ENCODE measurements at regions not wholly inside any gene's neighbourhood (a gene's known extent, or its start where the extent isn't known, plus 50 kb on each side); places are given as distances from the start of the nearest gene placed in this dataset.

DNA sequence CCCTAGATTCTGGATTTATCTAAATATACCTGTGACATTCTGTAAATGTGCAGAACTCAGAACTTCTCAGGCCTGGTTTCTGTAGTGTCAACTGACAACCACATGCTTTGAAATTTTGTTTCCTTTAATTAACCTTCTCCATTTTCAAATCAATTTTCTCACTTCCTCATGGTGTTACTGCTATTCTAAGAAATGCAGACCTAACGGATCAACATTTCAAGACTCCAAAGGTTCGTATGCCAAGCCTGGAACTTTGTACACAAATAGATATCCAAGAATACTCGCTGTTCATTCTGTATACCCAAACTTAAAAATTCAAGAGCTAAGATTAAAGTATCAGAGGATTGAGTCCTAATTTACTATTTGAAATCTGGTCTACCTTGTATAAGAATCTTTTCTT is 88.1 kb downstream of the SLC24A2 start:
- TF ChIP-seq, protein P1, sequence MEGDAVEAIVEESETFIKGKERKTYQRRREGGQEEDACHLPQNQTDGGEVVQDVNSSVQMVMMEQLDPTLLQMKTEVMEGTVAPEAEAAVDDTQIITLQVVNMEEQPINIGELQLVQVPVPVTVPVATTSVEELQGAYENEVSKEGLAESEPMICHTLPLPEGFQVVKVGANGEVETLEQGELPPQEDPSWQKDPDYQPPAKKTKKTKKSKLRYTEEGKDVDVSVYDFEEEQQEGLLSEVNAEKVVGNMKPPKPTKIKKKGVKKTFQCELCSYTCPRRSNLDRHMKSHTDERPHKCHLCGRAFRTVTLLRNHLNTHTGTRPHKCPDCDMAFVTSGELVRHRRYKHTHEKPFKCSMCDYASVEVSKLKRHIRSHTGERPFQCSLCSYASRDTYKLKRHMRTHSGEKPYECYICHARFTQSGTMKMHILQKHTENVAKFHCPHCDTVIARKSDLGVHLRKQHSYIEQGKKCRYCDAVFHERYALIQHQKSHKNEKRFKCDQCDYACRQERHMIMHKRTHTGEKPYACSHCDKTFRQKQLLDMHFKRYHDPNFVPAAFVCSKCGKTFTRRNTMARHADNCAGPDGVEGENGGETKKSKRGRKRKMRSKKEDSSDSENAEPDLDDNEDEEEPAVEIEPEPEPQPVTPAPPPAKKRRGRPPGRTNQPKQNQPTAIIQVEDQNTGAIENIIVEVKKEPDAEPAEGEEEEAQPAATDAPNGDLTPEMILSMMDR (IDR thresholded peaks at IDR 0.05; ENCODE audit: insufficient read depth, low read depth, low read length): no peak
- no peak overlapping the region for H3K4me3 ChIP-seq (ENCODE audit: low read depth, low read length)
- DNase-seq (ENCODE audit: low read depth): no peak

DNA sequence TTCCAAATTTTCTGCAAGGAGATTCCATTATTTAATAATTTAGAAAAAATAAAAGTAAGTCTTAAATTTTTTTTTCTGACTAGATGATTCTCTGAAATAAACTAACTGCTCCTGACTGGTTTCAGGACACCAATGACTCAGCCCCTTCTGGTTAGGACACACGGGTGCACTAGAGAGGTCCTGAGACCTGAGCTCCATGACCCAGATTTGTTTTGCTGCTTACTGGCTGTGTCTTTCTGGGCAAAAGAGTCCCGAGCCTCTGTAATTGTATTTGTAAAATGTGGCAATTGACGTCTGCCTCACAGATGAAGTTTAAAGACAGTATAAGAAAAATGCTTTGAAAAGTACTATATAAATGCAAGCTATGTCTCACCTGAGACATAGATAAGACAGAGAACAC is 89.1 kb downstream of the SLC24A2 start:
- TF ChIP-seq, protein P1 (IDR thresholded peaks at IDR 0.05; ENCODE audit: insufficient read depth, low read depth, low read length): no peak
- DNase-seq (ENCODE audit: low read depth): no peak
- H3K4me3 ChIP-seq (ENCODE audit: low read depth, low read length): no peak overlapping the region

DNA sequence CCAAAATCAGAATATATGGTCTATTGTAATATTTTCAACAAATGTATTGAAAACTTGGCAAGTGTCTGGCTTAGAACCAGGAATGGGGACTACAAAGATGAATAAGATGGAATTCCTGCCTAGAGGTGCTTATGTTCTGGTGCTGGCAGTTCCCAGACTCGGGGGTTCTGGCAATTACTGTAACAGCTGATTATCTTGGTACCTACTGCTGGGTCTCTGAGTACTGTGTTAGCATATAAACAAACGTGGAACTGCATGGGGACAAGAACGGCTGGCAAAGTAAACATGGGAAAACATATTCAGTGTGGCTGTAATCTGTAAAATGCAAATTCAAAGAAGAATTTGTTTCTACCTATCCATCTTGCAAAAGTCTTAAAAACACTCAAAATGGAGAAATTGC is 89.9 kb downstream of the SLC24A2 start:
- DNase-seq (ENCODE audit: low read depth): no peak
- TF ChIP-seq, protein P1 (IDR thresholded peaks at IDR 0.05; ENCODE audit: insufficient read depth, low read depth, low read length): no peak

DNA sequence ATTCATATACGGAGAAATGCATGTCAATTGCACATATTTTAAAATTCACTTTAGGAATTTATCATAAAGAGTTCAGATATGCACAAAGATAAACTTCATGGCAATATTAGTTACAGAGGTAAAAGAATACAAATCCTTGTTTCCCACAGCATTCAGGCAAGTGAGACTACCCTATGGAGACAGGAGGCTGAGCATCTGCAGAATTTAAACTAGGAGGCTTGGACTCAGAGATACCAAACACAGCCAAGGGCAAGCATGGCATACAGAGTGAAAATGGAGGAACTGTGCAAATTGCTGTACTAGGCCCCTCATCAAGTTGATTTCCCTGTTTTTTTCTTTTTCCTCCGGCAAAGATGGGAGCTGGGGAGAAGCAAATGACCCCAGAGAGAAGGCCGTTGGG is 94.2 kb downstream of the SLC24A2 start:
- TF ChIP-seq, protein P1 (IDR thresholded peaks at IDR 0.05; ENCODE audit: insufficient read depth, low read depth, low read length): no peak
- no peak for DNase-seq (ENCODE audit: low read depth)
- H3K4me3 ChIP-seq (ENCODE audit: low read depth, low read length): no peak overlapping the region

More for the DNA sequence above, 89.9 kb downstream of the SLC24A2 start:
- H3K4me3 ChIP-seq (ENCODE audit: low read depth, low read length): no peak overlapping the region

DNA sequence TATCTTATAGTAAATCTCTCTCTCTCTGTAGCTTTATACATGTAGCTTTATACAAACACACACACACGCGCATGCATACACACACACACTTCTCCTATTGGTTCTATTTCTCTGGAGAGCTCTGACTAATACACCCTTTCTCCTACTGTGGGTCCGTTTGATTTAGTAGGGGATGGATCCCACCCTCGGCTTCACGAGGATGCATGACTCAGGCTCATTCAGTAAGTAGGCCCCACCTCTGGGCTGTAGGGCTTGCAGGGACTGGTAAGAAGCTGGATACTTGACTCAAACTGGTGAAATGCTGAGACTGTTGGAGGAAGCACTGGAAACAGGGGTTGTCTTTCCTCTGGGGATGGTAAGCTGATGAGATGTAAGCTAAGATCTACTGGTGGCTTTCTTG is 98.7 kb downstream of the SLC24A2 start:
- no peak overlapping the region for H3K4me3 ChIP-seq (ENCODE audit: low read depth, low read length)
- TF ChIP-seq, protein P1 (IDR thresholded peaks at IDR 0.05; ENCODE audit: insufficient read depth, low read depth, low read length): no peak
- no peak for DNase-seq (ENCODE audit: low read depth)

DNA sequence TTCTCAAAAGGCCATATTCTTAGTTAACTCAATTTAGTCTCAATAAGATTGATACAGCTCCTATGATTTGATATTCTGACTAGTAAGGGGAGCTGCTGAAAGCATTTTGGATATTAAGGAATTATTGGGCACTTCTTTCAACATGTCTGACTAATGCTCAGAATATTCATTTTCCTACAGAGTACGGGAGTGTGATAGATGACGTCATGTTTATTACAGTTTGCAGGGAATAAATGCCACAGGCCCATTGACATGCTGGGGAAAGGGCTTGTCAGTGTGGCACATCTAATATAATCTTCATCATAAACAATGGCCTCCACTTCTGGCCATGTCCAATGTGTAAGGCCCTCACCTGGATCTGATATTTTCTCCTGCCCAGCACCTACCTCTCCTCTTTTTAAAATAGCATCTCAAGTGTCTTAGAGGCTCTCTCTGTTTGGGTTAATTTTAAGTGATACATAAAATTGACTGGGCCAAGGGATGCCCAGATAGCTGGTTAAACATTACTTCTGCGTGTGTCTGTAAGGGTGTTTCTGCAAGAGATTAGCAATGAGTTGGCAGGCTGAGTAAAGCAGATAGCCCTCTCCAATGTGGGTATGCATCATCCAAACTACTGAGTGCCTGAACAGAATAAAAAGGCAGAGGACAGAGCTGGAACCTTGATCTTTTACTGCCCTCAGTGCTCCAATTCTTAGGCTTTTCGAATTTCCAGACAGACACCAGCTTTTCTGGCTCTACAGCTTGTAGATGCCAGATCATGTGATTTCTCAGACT is 99.3 kb downstream of the SLC24A2 start:
- H3K4me3 ChIP-seq (ENCODE audit: low read depth, low read length): no peak overlapping the region
- DNase-seq (ENCODE audit: low read depth): no peak
- TF ChIP-seq, protein P1 (IDR thresholded peaks at IDR 0.05; ENCODE audit: insufficient read depth, low read depth, low read length): no peak

DNA sequence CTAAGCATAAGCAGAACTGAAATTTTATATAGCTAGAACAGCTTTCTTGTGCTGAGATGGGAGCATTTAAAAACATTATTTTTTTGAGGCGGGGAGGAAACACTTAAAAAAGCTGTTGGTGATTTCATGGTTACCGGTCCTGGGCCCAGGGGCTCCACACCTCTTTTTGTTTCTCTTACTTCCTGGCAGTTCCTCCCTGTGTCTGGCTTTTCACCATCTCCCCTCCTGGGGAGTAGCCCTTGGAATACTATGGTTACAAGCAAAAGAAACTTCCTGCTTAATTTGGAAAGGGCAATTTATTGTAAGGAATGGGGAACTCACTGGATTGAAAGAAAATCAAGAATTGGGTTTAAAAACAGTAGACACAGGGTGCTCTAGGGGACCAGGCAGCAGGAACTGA is 105.1 kb downstream of the SLC24A2 start:
- H3K4me3 ChIP-seq (ENCODE audit: low read depth, low read length): no peak overlapping the region
- TF ChIP-seq, protein P1 (IDR thresholded peaks at IDR 0.05; ENCODE audit: insufficient read depth, low read depth, low read length): no peak
- no peak for DNase-seq (ENCODE audit: low read depth)

Data from fibroblast of villous mesenchyme (primary cell).